ENCODE measurements at regions not wholly inside any gene's neighbourhood (a gene's known extent, or its start where the extent isn't known, plus 50 kb on each side); places are given as distances from the start of the nearest gene placed in this dataset.

DNA sequence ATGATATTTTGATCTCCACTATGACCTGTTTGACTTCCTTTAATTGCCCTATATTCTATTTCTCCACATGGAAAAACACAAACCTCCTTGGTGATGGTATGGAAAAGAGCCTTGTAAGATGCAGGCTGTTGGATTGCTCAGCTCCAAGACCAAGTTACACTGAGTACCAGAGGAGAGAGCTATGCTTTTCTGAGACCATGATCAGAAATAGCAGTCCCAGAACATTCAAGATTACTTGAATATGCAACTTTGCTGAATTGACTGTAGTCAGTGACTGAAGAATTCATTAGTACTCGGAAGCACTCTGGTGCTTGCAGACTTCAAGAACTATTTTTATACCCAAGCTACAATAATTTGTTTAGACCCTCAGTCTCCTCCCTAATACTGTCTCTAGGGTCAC, 310.6 kb upstream of the FSIP2 start:
- Histone ChIP-seq H3K36me3 (ENCODE audit: insufficient read depth, low read length) (no peaks in the 10 kb centered on the region), H4K20me1 (ENCODE audit: insufficient read depth, low read length) (no peaks in the 10 kb centered on the region), H3K9me3 (ENCODE audit: low read length) (no peaks in the 10 kb centered on the region), H3K9me2 (ENCODE audit: insufficient read depth, low read length) (no peaks in the 10 kb centered on the region), H2AFZ (ENCODE audit: low read length) (no peak overlapping the region), H3K4me3 (ENCODE audit: low read depth, low read length, poor library complexity, severe bottlenecking) (no peak overlapping the region), H3K27ac (ENCODE audit: low read depth, low read length, poor library complexity, severe bottlenecking) (no peak overlapping the region), H3K79me2 (ENCODE audit: insufficient read depth, low read depth, low read length) (no peaks in the 10 kb centered on the region), H3K4me1 (ENCODE audit: insufficient read depth, low read length, poor library complexity, severe bottlenecking) (no peaks in the 10 kb centered on the region), H3K4me2 (ENCODE audit: low read length) (no peak overlapping the region)
- TF ChIP-seq EZH2phosphoT487 (IDR thresholded peaks at IDR 0.05; ENCODE audit: borderline replicate concordance, low read depth, low read length), result no peak
- TF ChIP-seq, protein P1, sequence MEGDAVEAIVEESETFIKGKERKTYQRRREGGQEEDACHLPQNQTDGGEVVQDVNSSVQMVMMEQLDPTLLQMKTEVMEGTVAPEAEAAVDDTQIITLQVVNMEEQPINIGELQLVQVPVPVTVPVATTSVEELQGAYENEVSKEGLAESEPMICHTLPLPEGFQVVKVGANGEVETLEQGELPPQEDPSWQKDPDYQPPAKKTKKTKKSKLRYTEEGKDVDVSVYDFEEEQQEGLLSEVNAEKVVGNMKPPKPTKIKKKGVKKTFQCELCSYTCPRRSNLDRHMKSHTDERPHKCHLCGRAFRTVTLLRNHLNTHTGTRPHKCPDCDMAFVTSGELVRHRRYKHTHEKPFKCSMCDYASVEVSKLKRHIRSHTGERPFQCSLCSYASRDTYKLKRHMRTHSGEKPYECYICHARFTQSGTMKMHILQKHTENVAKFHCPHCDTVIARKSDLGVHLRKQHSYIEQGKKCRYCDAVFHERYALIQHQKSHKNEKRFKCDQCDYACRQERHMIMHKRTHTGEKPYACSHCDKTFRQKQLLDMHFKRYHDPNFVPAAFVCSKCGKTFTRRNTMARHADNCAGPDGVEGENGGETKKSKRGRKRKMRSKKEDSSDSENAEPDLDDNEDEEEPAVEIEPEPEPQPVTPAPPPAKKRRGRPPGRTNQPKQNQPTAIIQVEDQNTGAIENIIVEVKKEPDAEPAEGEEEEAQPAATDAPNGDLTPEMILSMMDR (conservative IDR thresholded peaks at IDR 0.05; ENCODE audit: low read length), result no peak
- intact Hi-C loops (cut with micrococcal nuclease; ENCODE audit: unreplicated experiment), result no loop called here
- BruUV-seq (replicated peaks), result no TSS peak
- no peak for DNase-seq (ENCODE audit: low spot score)
- ChIA-PET CTCF (ENCODE audit: unreplicated experiment) (no interaction called here), POLR2A (no interaction called here)

GRCh38 chr2:185433824-185434223, 304.8 kb upstream of the FSIP2 start:
- DNase-seq (ENCODE audit: low spot score), result no peak
- intact Hi-C loops (cut with micrococcal nuclease; ENCODE audit: unreplicated experiment), result no loop called here
- no peaks in the 10 kb centered on the region for H3K36me3 ChIP-seq (ENCODE audit: insufficient read depth, low read length)
- no peak overlapping the region for H2AFZ ChIP-seq (ENCODE audit: low read length)
- no peak for TF ChIP-seq EZH2phosphoT487 (IDR thresholded peaks at IDR 0.05; ENCODE audit: borderline replicate concordance, low read depth, low read length)
- TF ChIP-seq, protein P1 (conservative IDR thresholded peaks at IDR 0.05; ENCODE audit: low read length), result no peak
- CTCF ChIA-PET (ENCODE audit: unreplicated experiment), result no interaction called here
- H4K20me1 ChIP-seq (ENCODE audit: insufficient read depth, low read length), result no peaks in the 10 kb centered on the region
- H3K4me1 ChIP-seq (ENCODE audit: insufficient read depth, low read length, poor library complexity, severe bottlenecking), result no peaks in the 10 kb centered on the region
- BruUV-seq (replicated peaks), result no TSS peak
- no peaks in the 10 kb centered on the region for H3K9me3 ChIP-seq (ENCODE audit: low read length)
- no peak overlapping the region for H3K27ac ChIP-seq (ENCODE audit: low read depth, low read length, poor library complexity, severe bottlenecking)
- H3K9me2 ChIP-seq (ENCODE audit: insufficient read depth, low read length), result no peaks in the 10 kb centered on the region
- POLR2A ChIA-PET, result no interaction called here
- no peaks in the 10 kb centered on the region for H3K79me2 ChIP-seq (ENCODE audit: insufficient read depth, low read depth, low read length)
- no peak overlapping the region for H3K4me2 ChIP-seq (ENCODE audit: low read length)
- no peak overlapping the region for H3K4me3 ChIP-seq (ENCODE audit: low read depth, low read length, poor library complexity, severe bottlenecking)

DNA sequence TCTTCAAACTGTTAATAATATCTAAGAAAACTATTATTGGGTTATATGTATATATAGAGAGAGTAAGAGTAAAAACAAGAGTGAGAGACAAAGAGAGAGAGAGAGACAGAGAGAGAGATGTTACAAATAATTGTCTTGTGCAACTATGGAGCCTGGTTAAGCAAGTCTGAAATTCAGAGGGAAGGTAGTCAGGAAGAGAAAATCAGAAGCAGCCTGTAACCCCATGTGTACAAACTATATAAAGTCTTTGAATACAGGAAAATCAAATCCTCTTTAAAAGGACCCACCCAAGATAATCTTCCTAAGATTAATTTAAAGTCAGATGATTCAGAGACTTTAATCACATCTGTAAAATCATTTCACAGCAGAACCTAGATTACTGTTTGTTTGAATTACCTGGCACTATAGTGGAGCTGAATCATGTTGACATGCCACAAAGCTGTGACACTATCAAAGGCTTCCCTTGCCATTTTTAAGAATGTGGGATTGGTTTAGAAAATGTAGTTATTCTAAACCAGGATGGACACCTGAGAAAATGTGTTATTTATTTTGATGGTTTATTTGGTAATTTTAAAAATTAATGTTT, 301.7 kb upstream of the FSIP2 start:
- no peaks in the 10 kb centered on the region for H3K9me2 ChIP-seq (ENCODE audit: insufficient read depth, low read length)
- CTCF ChIA-PET (ENCODE audit: unreplicated experiment), result no interaction called here
- POLR2A ChIA-PET, result interaction anchor here (0.5 kb wide), 1 partner anchor 493 kb away, joined by 3 read pairs; no protein-coding TSS in a partner anchor
- H3K9me3 ChIP-seq (ENCODE audit: low read length), result no peaks in the 10 kb centered on the region
- H3K4me1 ChIP-seq (ENCODE audit: insufficient read depth, low read length, poor library complexity, severe bottlenecking), result no peaks in the 10 kb centered on the region
- no peak for DNase-seq (ENCODE audit: low spot score)
- no peaks in the 10 kb centered on the region for H3K79me2 ChIP-seq (ENCODE audit: insufficient read depth, low read depth, low read length)
- H4K20me1 ChIP-seq (ENCODE audit: insufficient read depth, low read length), result no peaks in the 10 kb centered on the region
- no peak overlapping the region for H3K4me2 ChIP-seq (ENCODE audit: low read length)
- no peaks in the 10 kb centered on the region for H3K36me3 ChIP-seq (ENCODE audit: insufficient read depth, low read length)
- no peak overlapping the region for H3K27ac ChIP-seq (ENCODE audit: low read depth, low read length, poor library complexity, severe bottlenecking)
- H3K4me3 ChIP-seq (ENCODE audit: low read depth, low read length, poor library complexity, severe bottlenecking), result no peak overlapping the region
- intact Hi-C loops (cut with micrococcal nuclease; ENCODE audit: unreplicated experiment), result no loop called here
- TF ChIP-seq EZH2phosphoT487 (IDR thresholded peaks at IDR 0.05; ENCODE audit: borderline replicate concordance, low read depth, low read length), result no peak
- TF ChIP-seq, protein P1 (conservative IDR thresholded peaks at IDR 0.05; ENCODE audit: low read length), result no peak
- no peak overlapping the region for H2AFZ ChIP-seq (ENCODE audit: low read length)
- BruUV-seq (replicated peaks), result no TSS peak
